GM12878 (cell line): ENCODE measurements at regions not wholly inside any gene's neighbourhood (a gene's known extent, or its start where the extent isn't known, plus 50 kb on each side); places are given as distances from the start of the nearest gene placed in this dataset.

Experiments used
- EZH2 ChIP-seq: IDR thresholded peaks from 2 replicates; pipeline ENCODE4 v1.6.1; 2012; ENCODE audit warnings: low read depth, mild to moderate bottlenecking, control low read depth, inconsistent platforms, low read length, borderline replicate concordance; ENCODE audit not compliant: control insufficient read depth
- JUND ChIP-seq: IDR thresholded peaks from 2 replicates; pipeline ENCODE4 v1.6.1; 2012; ENCODE audit warnings: low read depth, mild to moderate bottlenecking, low read length, improper control_type of control experiment, moderate library complexity
- LARP7 ChIP-seq: fragments of 450-650 bp; IDR thresholded peaks from 2 replicates; pipeline ENCODE4 v1.6.1; 2017; ENCODE audit warnings: mild to moderate bottlenecking
- PAX5 ChIP-seq: IDR thresholded peaks from 2 replicates; pipeline ENCODE4 v1.6.1; 2011; ENCODE audit warnings: low read depth, low read length, borderline replicate concordance
- SMARCA5 ChIP-seq: fragments of 450-650 bp; IDR thresholded peaks from 2 replicates; pipeline ENCODE4 v1.6.1; 2017; ENCODE audit warnings: mild to moderate bottlenecking
- YY1 ChIP-seq: IDR thresholded peaks from 2 replicates; pipeline ENCODE4 v1.6.1; 2011; ENCODE audit warnings: low read depth, mild to moderate bottlenecking, low read length
- TF ChIP-seq, protein P1 (sequence below), 3 experiments: IDR thresholded peaks in 2 of 3; conservative IDR thresholded peaks in 1 of 3; 2 replicates each; pipeline ENCODE4 v1.5.1; 2011; ENCODE audit warnings: low read depth in 3 of 3, low read length in 3 of 3, mild to moderate bottlenecking in 3 of 3, control low read depth in 2 of 3, moderate library complexity in 2 of 3, inconsistent platforms in 1 of 3, mixed read lengths in 1 of 3; ENCODE audit not compliant: control insufficient read depth in 2 of 3, insufficient read depth in 1 of 3; ENCODE audit errors: extremely low read depth in 1 of 3
- TF ChIP-seq, protein P2 (sequence below): IDR thresholded peaks from 2 replicates; pipeline ENCODE4 v1.6.1; 2012; ENCODE audit warnings: mild to moderate bottlenecking, low read depth, low read length
- TF ChIP-seq, protein P3 (sequence below): IDR thresholded peaks from 2 replicates; pipeline ENCODE4 v1.6.1; 2012; ENCODE audit warnings: low read depth, low read length, improper control_type of control experiment

DNA sequence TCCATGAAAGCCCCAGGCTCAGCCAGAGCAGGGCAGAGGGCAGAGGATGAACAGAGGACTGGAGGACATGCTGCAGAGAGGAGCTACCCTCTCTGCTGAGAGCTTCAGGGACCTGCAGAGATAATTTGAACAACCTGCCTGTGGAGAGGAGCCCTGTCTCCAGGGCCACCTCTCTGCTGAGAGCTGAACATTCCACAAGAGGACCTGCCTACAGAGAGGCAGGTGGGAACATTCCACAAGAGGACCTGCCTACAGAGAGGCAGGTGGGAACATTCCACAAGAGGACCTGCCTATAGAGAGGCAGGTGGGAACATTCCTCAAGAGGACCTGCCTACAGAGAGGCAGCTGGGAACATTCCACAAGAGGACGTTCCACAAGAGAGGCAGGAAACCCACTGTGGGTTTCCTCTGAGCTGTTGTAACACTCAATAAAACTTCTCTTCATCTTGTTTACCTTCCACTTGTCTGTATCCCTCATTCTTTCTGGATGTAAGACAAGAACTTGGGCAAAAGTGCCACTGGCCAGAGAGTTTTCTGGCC is 551.9 kb upstream of the CA10 start:
- TF ChIP-seq PAX5 (no peak), YY1 (no peak), LARP7 (no peak), EZH2 (no peak), JUND (no peak), SMARCA5 (no peak)
- TF ChIP-seq, protein P1, sequence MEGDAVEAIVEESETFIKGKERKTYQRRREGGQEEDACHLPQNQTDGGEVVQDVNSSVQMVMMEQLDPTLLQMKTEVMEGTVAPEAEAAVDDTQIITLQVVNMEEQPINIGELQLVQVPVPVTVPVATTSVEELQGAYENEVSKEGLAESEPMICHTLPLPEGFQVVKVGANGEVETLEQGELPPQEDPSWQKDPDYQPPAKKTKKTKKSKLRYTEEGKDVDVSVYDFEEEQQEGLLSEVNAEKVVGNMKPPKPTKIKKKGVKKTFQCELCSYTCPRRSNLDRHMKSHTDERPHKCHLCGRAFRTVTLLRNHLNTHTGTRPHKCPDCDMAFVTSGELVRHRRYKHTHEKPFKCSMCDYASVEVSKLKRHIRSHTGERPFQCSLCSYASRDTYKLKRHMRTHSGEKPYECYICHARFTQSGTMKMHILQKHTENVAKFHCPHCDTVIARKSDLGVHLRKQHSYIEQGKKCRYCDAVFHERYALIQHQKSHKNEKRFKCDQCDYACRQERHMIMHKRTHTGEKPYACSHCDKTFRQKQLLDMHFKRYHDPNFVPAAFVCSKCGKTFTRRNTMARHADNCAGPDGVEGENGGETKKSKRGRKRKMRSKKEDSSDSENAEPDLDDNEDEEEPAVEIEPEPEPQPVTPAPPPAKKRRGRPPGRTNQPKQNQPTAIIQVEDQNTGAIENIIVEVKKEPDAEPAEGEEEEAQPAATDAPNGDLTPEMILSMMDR (IDR thresholded peaks at IDR 0.05 in 2 of 3, conservative IDR thresholded peaks at IDR 0.05 in 1 of 3; ENCODE audit: control insufficient read depth in 2 of 3, extremely low read depth in 1 of 3, insufficient read depth in 1 of 3, low read depth in 3 of 3, low read length in 3 of 3), result no peak
- TF ChIP-seq, protein P2, sequence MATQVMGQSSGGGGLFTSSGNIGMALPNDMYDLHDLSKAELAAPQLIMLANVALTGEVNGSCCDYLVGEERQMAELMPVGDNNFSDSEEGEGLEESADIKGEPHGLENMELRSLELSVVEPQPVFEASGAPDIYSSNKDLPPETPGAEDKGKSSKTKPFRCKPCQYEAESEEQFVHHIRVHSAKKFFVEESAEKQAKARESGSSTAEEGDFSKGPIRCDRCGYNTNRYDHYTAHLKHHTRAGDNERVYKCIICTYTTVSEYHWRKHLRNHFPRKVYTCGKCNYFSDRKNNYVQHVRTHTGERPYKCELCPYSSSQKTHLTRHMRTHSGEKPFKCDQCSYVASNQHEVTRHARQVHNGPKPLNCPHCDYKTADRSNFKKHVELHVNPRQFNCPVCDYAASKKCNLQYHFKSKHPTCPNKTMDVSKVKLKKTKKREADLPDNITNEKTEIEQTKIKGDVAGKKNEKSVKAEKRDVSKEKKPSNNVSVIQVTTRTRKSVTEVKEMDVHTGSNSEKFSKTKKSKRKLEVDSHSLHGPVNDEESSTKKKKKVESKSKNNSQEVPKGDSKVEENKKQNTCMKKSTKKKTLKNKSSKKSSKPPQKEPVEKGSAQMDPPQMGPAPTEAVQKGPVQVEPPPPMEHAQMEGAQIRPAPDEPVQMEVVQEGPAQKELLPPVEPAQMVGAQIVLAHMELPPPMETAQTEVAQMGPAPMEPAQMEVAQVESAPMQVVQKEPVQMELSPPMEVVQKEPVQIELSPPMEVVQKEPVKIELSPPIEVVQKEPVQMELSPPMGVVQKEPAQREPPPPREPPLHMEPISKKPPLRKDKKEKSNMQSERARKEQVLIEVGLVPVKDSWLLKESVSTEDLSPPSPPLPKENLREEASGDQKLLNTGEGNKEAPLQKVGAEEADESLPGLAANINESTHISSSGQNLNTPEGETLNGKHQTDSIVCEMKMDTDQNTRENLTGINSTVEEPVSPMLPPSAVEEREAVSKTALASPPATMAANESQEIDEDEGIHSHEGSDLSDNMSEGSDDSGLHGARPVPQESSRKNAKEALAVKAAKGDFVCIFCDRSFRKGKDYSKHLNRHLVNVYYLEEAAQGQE, result no peak
- TF ChIP-seq, protein P3, sequence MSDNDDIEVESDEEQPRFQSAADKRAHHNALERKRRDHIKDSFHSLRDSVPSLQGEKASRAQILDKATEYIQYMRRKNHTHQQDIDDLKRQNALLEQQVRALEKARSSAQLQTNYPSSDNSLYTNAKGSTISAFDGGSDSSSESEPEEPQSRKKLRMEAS, result no peak
